Gastroesophageal sphincter (tissue), 3 donors: ENCODE measurements at regions not wholly inside any gene's neighbourhood (a gene's known extent, or its start where the extent isn't known, plus 50 kb on each side); places are given as distances from the start of the nearest gene placed in this dataset.

Experiments
- CTCF ChIP-seq, 4 experiments: fragments of 200-600 bp in 2 of 4; fragments of 450-650 bp in 2 of 4; sonication (generic) in 1 of 4; IDR thresholded peaks; one replicate each; pipeline ENCODE4 v1.5.1; 2017 to 2019; ENCODE audit warnings: antibody characterized with exemption in 4 of 4, mild to moderate bottlenecking in 2 of 4, moderate library complexity in 2 of 4
- EP300 ChIP-seq: sonication (generic); formaldehyde crosslinking; IDR thresholded peaks from one replicate; pipeline ENCODE4 v1.6.1; 2017; ENCODE audit warnings: antibody characterized with exemption, mild to moderate bottlenecking

- TF ChIP-seq CTCF (IDR thresholded peaks at IDR 0.05) = no peak
- TF ChIP-seq EP300 = no peak
Measured at GRCh38 chr12:60172266-60173211, 576.7 kb downstream of the SLC16A7 start.
